Stomach (tissue), 8 donors: ENCODE measurements at regions not wholly inside any gene's neighbourhood (a gene's known extent, or its start where the extent isn't known, plus 50 kb on each side); places are given as distances from the start of the nearest gene placed in this dataset.

ENCODE experiments used
- DNase-seq, 2 donors: peaks; one replicate each; pipeline versions ENCODE4 v3.0.0 to v3.0.0-alpha.2; 2013 to 2019
- H3K27ac ChIP-seq, 5 donors: fragments of 200-600 bp in 4 of 5; sonication (generic) in 4 of 5; one replicate each; pipeline ENCODE4 v1.5.1; 2013 to 2019; ENCODE audit warnings: mild to moderate bottlenecking in 1 of 5, moderate library complexity in 1 of 5
- H3K27me3 ChIP-seq, 3 donors: fragments of 200-600 bp; sonication (generic); one replicate each; pipeline ENCODE4 v1.5.1; 2017 to 2019; ENCODE audit warnings: mixed run types in 1 of 3
- H3K36me3 ChIP-seq, 4 donors: fragments of 200-600 bp; sonication (generic); 1 replicate in 3 of 4; 2 replicates in 1 of 4; pipeline ENCODE4 v1.5.1; 2016 to 2019
- H3K4me1 ChIP-seq, 4 donors: fragments of 200-600 bp; sonication (generic); one replicate each; pipeline ENCODE4 v1.5.1; 2016 to 2019
- H3K4me3 ChIP-seq, 4 donors: fragments of 200-600 bp; sonication (generic) in 3 of 4; one replicate each; pipeline ENCODE4 v1.5.1; 2016 to 2019; ENCODE audit warnings: mild to moderate bottlenecking in 1 of 4
- H3K9me3 ChIP-seq, 4 donors: fragments of 200-600 bp; sonication (generic); one replicate each; pipeline ENCODE4 v1.5.1; 2016 to 2019
- EP300 ChIP-seq: sonication (generic); formaldehyde crosslinking; IDR thresholded peaks from one replicate; pipeline ENCODE4 v1.6.1; 2017; ENCODE audit warnings: antibody characterized with exemption
- POLR2A ChIP-seq, 4 donors: fragments of 450-650 bp; IDR thresholded peaks; one replicate each; pipeline ENCODE4 v1.6.1; 2016; ENCODE audit warnings: antibody characterized with exemption in 4 of 4, control low read depth in 2 of 4, mild to moderate bottlenecking in 1 of 4, moderate library complexity in 1 of 4
- POLR2AphosphoS5 ChIP-seq, 3 donors: sonication (generic); formaldehyde crosslinking; IDR thresholded peaks; one replicate each; pipeline ENCODE4 v1.6.1; 2016; ENCODE audit warnings: antibody characterized with exemption in 3 of 3
- WGBS, 5 donors: extraction: QIAGEN DNeasy Blood & Tissue Kit in 3 of 5; methylation state at CpG; one replicate each; pipeline versions ENCODE4 v1.1.5 to v1.1.7; 2013 to 2018; 5-methylcytosine and 5-hydroxymethylcytosine counted together
- intact Hi-C: fragments of 100-400 bp; cut with DNase I; formaldehyde crosslinking; loops from one replicate; pipeline ENCODE4 v1.15.1; 2023; ENCODE audit warnings: low total_unique reads
- TF ChIP-seq, protein P1 (sequence below), 7 experiments: fragments of 450-650 bp in 4 of 7; fragments of 200-600 bp in 3 of 7; sonication (generic) in 3 of 7; IDR thresholded peaks; one replicate each; pipeline ENCODE4 v1.5.1; 2016 to 2019; ENCODE audit warnings: antibody characterized with exemption in 7 of 7, control low read depth in 2 of 7, mild to moderate bottlenecking in 1 of 7
- donor health status: healthy with polysubstance abuse.
- donor health status: Bipolar disorder and iron deficiency.
- donor health status: healthy.

DNA sequence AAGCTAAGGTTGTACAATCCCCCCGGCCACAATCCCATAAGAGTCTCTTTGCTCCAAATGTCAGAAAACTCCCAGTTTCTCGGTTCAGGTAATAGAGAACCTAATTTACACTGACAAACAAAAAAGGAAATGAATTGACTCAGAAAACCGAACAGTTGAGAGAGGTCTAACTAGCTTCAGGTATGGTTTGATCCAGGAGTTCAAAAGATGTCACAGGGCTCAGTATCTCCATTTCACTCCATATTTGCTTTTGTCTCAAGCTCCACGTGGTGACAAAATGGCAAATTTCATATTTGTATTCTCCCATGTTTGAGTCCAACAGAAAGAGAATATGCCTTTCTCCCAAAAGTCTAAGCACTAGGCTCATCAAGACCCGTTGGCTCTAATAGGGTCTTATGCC lies 117.4 kb downstream of the AXIN2 start:
- whole genome bisulfite sequencing, 5 donors: 82 to 88% (median 86%) methylated on average over 5 of the region's 5 CpGs
- Histone ChIP-seq H3K27ac (no peak overlapping the region), H3K4me3 (no peak overlapping the region), H3K4me1 (no peaks in the 10 kb centered on the region), H3K9me3 (no peaks in the 10 kb centered on the region), H3K36me3 (no peaks in the 10 kb centered on the region), H3K27me3 (peaks cover 0 to under 1% (median 0%) of the 10 kb centered on the region in 3 donors)
- no peak for DNase-seq
- intact Hi-C loops: no loop called here
- no peak for TF ChIP-seq EP300
- TF ChIP-seq POLR2A (IDR thresholded peaks at IDR 0.05): no peak
- TF ChIP-seq, protein P1, sequence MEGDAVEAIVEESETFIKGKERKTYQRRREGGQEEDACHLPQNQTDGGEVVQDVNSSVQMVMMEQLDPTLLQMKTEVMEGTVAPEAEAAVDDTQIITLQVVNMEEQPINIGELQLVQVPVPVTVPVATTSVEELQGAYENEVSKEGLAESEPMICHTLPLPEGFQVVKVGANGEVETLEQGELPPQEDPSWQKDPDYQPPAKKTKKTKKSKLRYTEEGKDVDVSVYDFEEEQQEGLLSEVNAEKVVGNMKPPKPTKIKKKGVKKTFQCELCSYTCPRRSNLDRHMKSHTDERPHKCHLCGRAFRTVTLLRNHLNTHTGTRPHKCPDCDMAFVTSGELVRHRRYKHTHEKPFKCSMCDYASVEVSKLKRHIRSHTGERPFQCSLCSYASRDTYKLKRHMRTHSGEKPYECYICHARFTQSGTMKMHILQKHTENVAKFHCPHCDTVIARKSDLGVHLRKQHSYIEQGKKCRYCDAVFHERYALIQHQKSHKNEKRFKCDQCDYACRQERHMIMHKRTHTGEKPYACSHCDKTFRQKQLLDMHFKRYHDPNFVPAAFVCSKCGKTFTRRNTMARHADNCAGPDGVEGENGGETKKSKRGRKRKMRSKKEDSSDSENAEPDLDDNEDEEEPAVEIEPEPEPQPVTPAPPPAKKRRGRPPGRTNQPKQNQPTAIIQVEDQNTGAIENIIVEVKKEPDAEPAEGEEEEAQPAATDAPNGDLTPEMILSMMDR (IDR thresholded peaks at IDR 0.05): no peak
- TF ChIP-seq POLR2AphosphoS5 (IDR thresholded peaks at IDR 0.05): no peak

GRCh38 chr17:65442691-65443090 lies 118.8 kb downstream of the AXIN2 start:
- Histone ChIP-seq H3K36me3 (no peaks in the 10 kb centered on the region), H3K27me3 (peaks cover 0 to 14% (median 0%) of the 10 kb centered on the region in 3 donors), H3K27ac (no peak overlapping the region), H3K4me3 (no peak overlapping the region), H3K9me3 (no peaks in the 10 kb centered on the region), H3K4me1 (no peaks in the 10 kb centered on the region)
- intact Hi-C loops: no loop called here
- TF ChIP-seq POLR2AphosphoS5 (IDR thresholded peaks at IDR 0.05) (no peak), POLR2A (IDR thresholded peaks at IDR 0.05) (no peak), EP300 (no peak)
- TF ChIP-seq, protein P1 (IDR thresholded peaks at IDR 0.05): no peak
- DNase-seq: no peak
- 61 to 84% (median 81%) methylated on average over 1 of the region's 1 CpG for WGBS, 5 donors

DNA sequence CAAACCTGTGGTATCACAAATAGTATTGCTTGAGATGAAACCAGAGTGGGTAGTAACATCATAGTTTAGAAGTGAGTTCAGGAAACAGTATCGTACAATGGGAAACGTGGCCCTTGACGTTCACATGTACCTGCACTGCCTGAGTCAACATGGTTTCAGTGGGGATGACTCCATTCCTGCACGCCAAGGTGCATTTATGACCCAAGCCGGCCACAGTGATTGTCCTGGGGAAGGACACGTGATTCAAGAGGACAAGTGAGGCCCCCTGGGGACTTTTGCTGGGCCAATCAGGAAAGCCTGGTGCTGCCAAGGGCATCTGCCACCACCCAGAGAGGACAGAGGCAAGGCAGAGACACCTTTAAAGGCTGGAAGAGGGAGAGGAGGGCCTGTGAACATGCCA lies 119.2 kb downstream of the AXIN2 start:
- no peaks in the 10 kb centered on the region for H3K9me3 ChIP-seq
- 73 to 88% (median 86%) methylated on average over 5 to 6 of the region's 6 CpGs for WGBS, 5 donors

DNA sequence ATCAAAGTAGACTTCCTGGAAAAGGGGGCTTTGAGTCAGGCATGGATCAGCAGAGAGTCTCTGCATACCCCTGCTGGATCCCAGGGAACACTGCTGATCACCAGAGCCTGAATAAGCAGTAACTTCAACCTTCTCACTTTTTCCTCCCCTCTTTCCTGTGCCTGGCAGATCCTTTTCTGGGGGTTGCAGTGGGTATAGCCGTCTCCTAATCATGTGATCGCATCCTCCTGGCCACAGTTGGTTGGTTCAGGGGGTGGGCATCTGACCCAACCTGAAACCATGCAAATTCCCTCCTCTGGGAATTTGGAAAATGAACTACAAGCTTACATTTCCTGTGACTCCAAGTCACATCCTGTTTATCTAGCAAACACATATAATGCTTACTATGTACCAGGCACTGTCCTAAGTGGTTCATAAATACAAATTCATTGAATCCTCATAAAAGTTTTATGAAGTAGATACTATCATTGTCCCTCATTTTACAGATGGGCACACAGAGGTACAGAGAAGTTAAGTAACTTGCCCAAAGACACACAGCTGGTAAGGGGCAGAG lies 120.3 kb downstream of the AXIN2 start:
- WGBS, 5 donors: 75 to 88% (median 76%) methylated on average over 2 of the region's 2 CpGs
- Histone ChIP-seq H3K36me3 (no peaks in the 10 kb centered on the region), H3K27ac (no peak overlapping the region), H3K27me3 (peaks cover 0 to 27% (median 5%) of the 10 kb centered on the region in 3 donors), H3K4me1 (no peaks in the 10 kb centered on the region), H3K9me3 (no peaks in the 10 kb centered on the region), H3K4me3 (no peak overlapping the region)
- intact Hi-C loops: no loop called here
- no peak for DNase-seq
- TF ChIP-seq, protein P1 (IDR thresholded peaks at IDR 0.05): no peak
- TF ChIP-seq EP300 (no peak), POLR2A (IDR thresholded peaks at IDR 0.05) (no peak), POLR2AphosphoS5 (IDR thresholded peaks at IDR 0.05) (no peak)

More for the DNA sequence above, 119.2 kb downstream of the AXIN2 start:
- Histone ChIP-seq H3K27me3 (peaks cover 0 to 16% (median 0%) of the 10 kb centered on the region in 3 donors), H3K4me1 (no peaks in the 10 kb centered on the region), H3K36me3 (no peaks in the 10 kb centered on the region), H3K27ac (no peak overlapping the region), H3K4me3 (no peak overlapping the region)
- intact Hi-C loops: no loop called here
- DNase-seq: no peak
- TF ChIP-seq EP300 (no peak), POLR2A (IDR thresholded peaks at IDR 0.05) (no peak), POLR2AphosphoS5 (IDR thresholded peaks at IDR 0.05) (no peak)
- TF ChIP-seq, protein P1 (IDR thresholded peaks at IDR 0.05): no peak
